OCI-LY7 (cell line): ENCODE measurements at regions not wholly inside any gene's neighbourhood (a gene's known extent, or its start where the extent isn't known, plus 50 kb on each side); places are given as distances from the start of the nearest gene placed in this dataset.

Source experiments
- BruUV-seq: library from RNA; stranded (reverse); fragments of 400-500 nt; replicated peaks from 2 replicates; lab custom pipeline; 2021; lab: Mats Ljungman, UMichigan
- CTCF ChIA-PET: fragments of 300-600 bp; sonication (Branson Sonifier 250); formaldehyde crosslinking; loops from one replicate; lab custom pipeline; 2022; ENCODE audit warnings: antibody characterized with exemption; ENCODE audit not compliant: unreplicated experiment; lab: Charles Lee
- POLR2A ChIA-PET: fragments of 300-600 bp; sonication (Branson Sonifier 250); formaldehyde crosslinking; loops from one replicate; lab custom pipeline; 2022; ENCODE audit warnings: antibody characterized with exemption; lab: Charles Lee
- DNase-seq: peaks from one replicate; pipeline ENCODE4 v3.0.0-alpha.2; 2015; ENCODE audit warnings: low spot score
- H2AFZ ChIP-seq: fragments of 200-600 bp; sonication (generic), shearing (Covaris generic); 2 replicates; pipeline ENCODE4 v1.6.1; 2014; ENCODE audit warnings: mild to moderate bottlenecking, antibody characterized with exemption, low read length, moderate library complexity
- H3K27ac ChIP-seq: fragments of 200-600 bp; sonication (generic); 2 replicates; pipeline ENCODE4 v1.5.1; 2014; ENCODE audit warnings: mixed run types, low read depth, mild to moderate bottlenecking, moderate library complexity, low read length, inconsistent platforms; ENCODE audit not compliant: poor library complexity, severe bottlenecking
- H3K36me3 ChIP-seq: fragments of 200-600 bp; sonication (generic); 2 replicates; pipeline ENCODE4 v1.6.1; 2014; ENCODE audit warnings: mild to moderate bottlenecking, antibody characterized with exemption, low read length, moderate library complexity, mixed read lengths; ENCODE audit not compliant: insufficient read depth
- H3K4me1 ChIP-seq: fragments of 200-600 bp; sonication (generic); 2 replicates; pipeline ENCODE4 v1.5.1; 2014; ENCODE audit warnings: mild to moderate bottlenecking, low read length; ENCODE audit not compliant: insufficient read depth, poor library complexity, severe bottlenecking
- H3K4me2 ChIP-seq: fragments of 200-600 bp; sonication (generic); 2 replicates; pipeline ENCODE4 v1.6.1; 2014; ENCODE audit warnings: mild to moderate bottlenecking, low read length
- H3K4me3 ChIP-seq: fragments of 200-600 bp; sonication (generic); 2 replicates; pipeline ENCODE4 v1.5.1; 2014; ENCODE audit warnings: mild to moderate bottlenecking, low read depth, low read length; ENCODE audit not compliant: poor library complexity, severe bottlenecking
- H3K79me2 ChIP-seq: fragments of 200-600 bp; sonication (generic); 2 replicates; pipeline ENCODE4 v1.6.1; 2016; ENCODE audit warnings: low read depth, mild to moderate bottlenecking, low read length, moderate library complexity, mixed read lengths; ENCODE audit not compliant: insufficient read depth
- H3K9me2 ChIP-seq: fragments of 200-600 bp; sonication (generic); 2 replicates; pipeline ENCODE4 v1.6.1; 2016; ENCODE audit warnings: mild to moderate bottlenecking, low read length, mixed read lengths; ENCODE audit not compliant: insufficient read depth
- H3K9me3 ChIP-seq: fragments of 200-600 bp; sonication (generic); 2 replicates; pipeline ENCODE4 v1.6.1; 2014; ENCODE audit warnings: mild to moderate bottlenecking, mixed run types, low read length, mixed read lengths
- H4K20me1 ChIP-seq: fragments of 200-600 bp; sonication (generic); 2 replicates; pipeline ENCODE4 v1.6.1; 2014; ENCODE audit warnings: mild to moderate bottlenecking, antibody characterized with exemption, low read length, moderate library complexity, mixed read lengths; ENCODE audit not compliant: insufficient read depth
- CTCF ChIP-seq: fragments of 200-600 bp; sonication (generic); conservative IDR thresholded peaks from 2 replicates; pipeline ENCODE4 v1.5.1; 2014; ENCODE audit warnings: mild to moderate bottlenecking, antibody characterized with exemption, low read length, moderate library complexity, mixed read lengths
- EZH2phosphoT487 ChIP-seq: fragments of 200-600 bp; sonication (generic); IDR thresholded peaks from 2 replicates; pipeline ENCODE4 v1.6.1; 2018; ENCODE audit warnings: low read depth, borderline replicate concordance, mild to moderate bottlenecking, mixed run types, antibody characterized with exemption, low read length, moderate library complexity, mixed read lengths
- intact Hi-C: fragments of 100-400 bp; cut with micrococcal nuclease; formaldehyde crosslinking; loops from one replicate; pipeline ENCODE4 v1.10.0; 2022; ENCODE audit not compliant: unreplicated experiment

DNA sequence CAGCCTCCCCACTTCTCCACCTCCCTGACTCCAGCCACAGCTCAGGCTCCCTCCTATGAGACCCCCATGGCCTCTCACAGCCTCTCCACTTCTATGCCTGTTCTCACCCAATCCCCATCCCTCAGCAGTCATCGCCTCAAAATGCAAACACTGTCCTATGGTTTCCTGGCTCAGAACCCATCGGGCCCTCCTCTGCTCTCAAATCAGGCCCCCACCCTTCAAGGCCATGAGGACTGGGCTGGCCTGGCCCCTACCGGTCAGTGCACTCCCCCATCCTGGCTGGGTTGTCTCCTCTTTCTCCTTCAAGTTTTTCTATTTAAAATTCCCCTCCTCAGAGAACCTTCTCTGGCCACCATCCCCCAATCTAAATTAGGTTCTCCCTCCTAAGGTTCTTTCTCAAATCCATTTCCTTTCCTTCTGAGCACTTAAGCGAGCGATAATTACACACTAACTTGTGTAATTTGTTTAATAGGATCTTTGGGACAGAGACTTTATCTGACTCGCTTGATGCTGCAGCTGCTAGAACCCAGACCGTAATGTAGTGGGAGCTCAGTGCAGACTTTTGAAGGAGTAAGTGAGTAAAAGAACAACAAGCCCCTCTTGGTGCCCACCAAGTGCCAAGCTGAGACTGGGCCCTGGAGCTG, 347.2 kb downstream of the MATN1 start:
- H3K27ac ChIP-seq: no peak overlapping the region
- no peaks in the 10 kb centered on the region for H3K4me1 ChIP-seq
- TF ChIP-seq EZH2phosphoT487: no peak
- TF ChIP-seq CTCF: no peak
- no peak overlapping the region for H2AFZ ChIP-seq
- CTCF ChIA-PET: no interaction called here
- no peaks in the 10 kb centered on the region for H4K20me1 ChIP-seq
- intact Hi-C loops: no loop called here
- H3K9me3 ChIP-seq: no peaks in the 10 kb centered on the region
- no peak for DNase-seq
- no TSS peak for BruUV-seq
- H3K9me2 ChIP-seq: no peaks in the 10 kb centered on the region
- H3K79me2 ChIP-seq: no peaks in the 10 kb centered on the region
- POLR2A ChIA-PET: no interaction called here
- no peak overlapping the region for H3K4me3 ChIP-seq
- H3K4me2 ChIP-seq: no peak overlapping the region
- H3K36me3 ChIP-seq: no peaks in the 10 kb centered on the region

GRCh38 chr1:30375156-30375555, 348.2 kb downstream of the MATN1 start:
- CTCF ChIA-PET: no interaction called here
- no TSS peak for BruUV-seq

More at GRCh38 chr1:30375156-30375555, 348.2 kb downstream of the MATN1 start:
- no peaks in the 10 kb centered on the region for H3K79me2 ChIP-seq
- H3K9me3 ChIP-seq: no peaks in the 10 kb centered on the region
- no peaks in the 10 kb centered on the region for H4K20me1 ChIP-seq
- H3K4me3 ChIP-seq: no peak overlapping the region
- no peak for DNase-seq
- no peaks in the 10 kb centered on the region for H3K36me3 ChIP-seq
- H3K9me2 ChIP-seq: no peaks in the 10 kb centered on the region
- intact Hi-C loops: no loop called here
- H3K4me1 ChIP-seq: no peaks in the 10 kb centered on the region
- no peak for TF ChIP-seq CTCF
- TF ChIP-seq EZH2phosphoT487: no peak
- no peak overlapping the region for H3K27ac ChIP-seq
- no peak overlapping the region for H3K4me2 ChIP-seq
- POLR2A ChIA-PET: no interaction called here
- no peak overlapping the region for H2AFZ ChIP-seq
